Prostate gland (tissue), 2 donors: ENCODE measurements at regions not wholly inside any gene's neighbourhood (a gene's known extent, or its start where the extent isn't known, plus 50 kb on each side); places are given as distances from the start of the nearest gene placed in this dataset.

Source experiments
- DNase-seq: peaks from one replicate; pipeline ENCODE4 v3.0.0-alpha.2; 2019; ENCODE audit warnings: low spot score
- H3K27ac ChIP-seq, 2 donors: fragments of 200-600 bp; sonication (generic); 2 replicates each; pipeline ENCODE4 v1.5.1; 2017 to 2019
- H3K27me3 ChIP-seq: fragments of 200-600 bp; sonication (generic); replicated peaks from 2 replicates; pipeline ENCODE4 v1.5.1; 2019; ENCODE audit not compliant: insufficient read depth
- H3K36me3 ChIP-seq, 2 donors: fragments of 200-600 bp; sonication (generic); 1 replicate in 1 of 2; 2 replicates in 1 of 2; pipeline versions ENCODE4 v1.5.1 to v1.8.1; 2017 to 2019
- H3K4me1 ChIP-seq: fragments of 200-600 bp; sonication (generic); replicated peaks from 2 replicates; pipeline ENCODE4 v1.5.1; 2019
- H3K4me3 ChIP-seq, 2 donors: fragments of 200-600 bp; sonication (generic); 2 replicates each; pipeline ENCODE4 v1.5.1; 2017 to 2019
- H3K9me3 ChIP-seq: fragments of 200-600 bp; sonication (generic); 2 replicates; pipeline ENCODE4 v1.5.1; 2017
- POLR2A ChIP-seq: fragments of 450-650 bp; IDR thresholded peaks from one replicate; pipeline ENCODE4 v1.6.1; 2016; ENCODE audit warnings: antibody characterized with exemption, mild to moderate bottlenecking
- POLR2AphosphoS5 ChIP-seq: sonication (generic); formaldehyde crosslinking; IDR thresholded peaks from one replicate; pipeline ENCODE4 v1.6.1; 2017; ENCODE audit warnings: antibody characterized with exemption
- WGBS: methylation state at CpG from one replicate; pipeline ENCODE4 v1.1.5; 2018; 5-methylcytosine and 5-hydroxymethylcytosine counted together
- intact Hi-C: fragments of 100-400 bp; cut with DNase I; formaldehyde crosslinking; loops from one replicate; pipeline ENCODE4 v1.14.2; 2022
- TF ChIP-seq, protein P1 (sequence below), 4 experiments: fragments of 200-600 bp in 2 of 4; fragments of 450-650 bp in 2 of 4; sonication (generic) in 2 of 4; IDR thresholded peaks; 1 replicate in 3 of 4; 2 replicates in 1 of 4; pipeline ENCODE4 v1.5.1; 2016 to 2019; ENCODE audit warnings: antibody characterized with exemption in 4 of 4, mild to moderate bottlenecking in 2 of 4, moderate library complexity in 2 of 4

DNA sequence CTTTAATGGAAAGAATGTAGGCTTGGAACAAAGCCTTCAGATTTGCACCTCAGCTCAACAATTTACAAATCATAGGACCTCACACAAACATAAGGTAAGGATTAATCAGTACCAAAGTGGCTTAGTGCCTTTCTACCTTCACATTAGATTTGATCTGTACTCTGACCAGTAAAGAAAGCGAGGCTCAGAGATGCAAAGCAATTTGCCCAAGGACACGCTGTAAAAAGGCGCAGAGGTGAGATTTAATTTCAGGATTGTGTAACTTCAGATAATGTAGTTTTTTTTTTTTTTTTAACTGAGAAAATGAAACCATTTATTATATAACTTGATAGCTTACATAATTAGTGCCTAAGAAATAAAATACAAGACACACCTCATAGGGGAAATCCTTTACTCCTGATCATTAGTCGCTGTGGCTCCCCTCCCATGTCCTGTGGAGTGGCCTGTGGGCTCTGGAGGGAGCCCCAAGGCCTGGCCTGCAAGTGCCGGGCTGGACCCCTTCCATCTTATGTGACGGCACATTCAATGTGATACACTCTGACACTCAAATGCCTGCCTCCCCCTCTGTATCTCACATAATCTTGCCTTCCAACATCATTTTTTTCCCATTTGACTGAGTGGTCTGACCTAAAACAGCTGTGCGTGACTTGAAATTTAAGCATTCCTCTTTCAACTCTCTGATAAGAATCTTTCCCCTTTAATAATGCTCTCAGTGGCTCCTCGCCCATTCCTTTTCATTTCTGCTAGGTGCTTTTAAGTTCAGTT, 426.5 kb upstream of the DAB1 start:
- intact Hi-C loops = no loop called here
- 66% methylated on average over 8 of the region's 8 CpGs for WGBS
- H3K4me3 ChIP-seq = no peak overlapping the region
- H3K4me1 ChIP-seq = no peaks in the 10 kb centered on the region
- H3K27ac ChIP-seq = no peak overlapping the region
- no peaks in the 10 kb centered on the region for H3K36me3 ChIP-seq
- TF ChIP-seq, protein P1, sequence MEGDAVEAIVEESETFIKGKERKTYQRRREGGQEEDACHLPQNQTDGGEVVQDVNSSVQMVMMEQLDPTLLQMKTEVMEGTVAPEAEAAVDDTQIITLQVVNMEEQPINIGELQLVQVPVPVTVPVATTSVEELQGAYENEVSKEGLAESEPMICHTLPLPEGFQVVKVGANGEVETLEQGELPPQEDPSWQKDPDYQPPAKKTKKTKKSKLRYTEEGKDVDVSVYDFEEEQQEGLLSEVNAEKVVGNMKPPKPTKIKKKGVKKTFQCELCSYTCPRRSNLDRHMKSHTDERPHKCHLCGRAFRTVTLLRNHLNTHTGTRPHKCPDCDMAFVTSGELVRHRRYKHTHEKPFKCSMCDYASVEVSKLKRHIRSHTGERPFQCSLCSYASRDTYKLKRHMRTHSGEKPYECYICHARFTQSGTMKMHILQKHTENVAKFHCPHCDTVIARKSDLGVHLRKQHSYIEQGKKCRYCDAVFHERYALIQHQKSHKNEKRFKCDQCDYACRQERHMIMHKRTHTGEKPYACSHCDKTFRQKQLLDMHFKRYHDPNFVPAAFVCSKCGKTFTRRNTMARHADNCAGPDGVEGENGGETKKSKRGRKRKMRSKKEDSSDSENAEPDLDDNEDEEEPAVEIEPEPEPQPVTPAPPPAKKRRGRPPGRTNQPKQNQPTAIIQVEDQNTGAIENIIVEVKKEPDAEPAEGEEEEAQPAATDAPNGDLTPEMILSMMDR (IDR thresholded peaks at IDR 0.05) = no peak
- TF ChIP-seq POLR2AphosphoS5 (no peak), POLR2A (no peak)
- no peaks in the 10 kb centered on the region for H3K9me3 ChIP-seq
- no peak for DNase-seq
- no peaks in the 10 kb centered on the region for H3K27me3 ChIP-seq

GRCh38 chr1:57848406-57848805, 424.5 kb upstream of the DAB1 start:
- TF ChIP-seq POLR2A (no peak), POLR2AphosphoS5 (no peak)
- TF ChIP-seq, protein P1 (IDR thresholded peaks at IDR 0.05) = no peak
- Histone ChIP-seq H3K27me3 (no peaks in the 10 kb centered on the region), H3K36me3 (no peaks in the 10 kb centered on the region), H3K9me3 (no peaks in the 10 kb centered on the region), H3K4me3 (no peak overlapping the region), H3K4me1 (no peaks in the 10 kb centered on the region), H3K27ac (no peak overlapping the region)
- intact Hi-C loops = no loop called here
- no peak for DNase-seq

DNA sequence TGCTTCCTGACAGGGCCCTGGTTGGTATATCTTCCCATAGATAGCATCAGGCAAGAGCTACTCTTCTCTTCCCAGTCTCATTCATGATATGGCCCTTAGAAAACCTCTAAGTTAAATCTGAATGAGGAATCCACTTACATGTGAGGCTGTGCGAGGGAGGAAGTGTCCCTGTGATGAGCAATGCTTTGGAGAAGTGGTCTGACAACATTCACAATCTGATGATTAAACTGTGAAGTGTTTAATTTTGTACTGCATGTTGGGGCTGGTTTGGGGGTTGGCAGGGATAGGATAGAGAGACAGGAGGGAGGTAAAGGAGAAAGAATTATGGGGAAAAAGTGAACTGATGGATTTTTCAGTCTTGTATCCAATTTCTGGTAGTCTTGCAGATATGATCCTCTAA, 421.2 kb upstream of the DAB1 start:
- H3K36me3 ChIP-seq = no peaks in the 10 kb centered on the region
- no peak overlapping the region for H3K4me3 ChIP-seq
- no peaks in the 10 kb centered on the region for H3K9me3 ChIP-seq
- H3K4me1 ChIP-seq = no peaks in the 10 kb centered on the region
- H3K27me3 ChIP-seq = no peaks in the 10 kb centered on the region
- WGBS = 50% methylated on average over 1 of the region's 1 CpG
- H3K27ac ChIP-seq = no peak overlapping the region
- intact Hi-C loops = no loop called here
- TF ChIP-seq POLR2A (no peak), POLR2AphosphoS5 (no peak)
- TF ChIP-seq, protein P1 (IDR thresholded peaks at IDR 0.05) = no peak
- no peak for DNase-seq

DNA sequence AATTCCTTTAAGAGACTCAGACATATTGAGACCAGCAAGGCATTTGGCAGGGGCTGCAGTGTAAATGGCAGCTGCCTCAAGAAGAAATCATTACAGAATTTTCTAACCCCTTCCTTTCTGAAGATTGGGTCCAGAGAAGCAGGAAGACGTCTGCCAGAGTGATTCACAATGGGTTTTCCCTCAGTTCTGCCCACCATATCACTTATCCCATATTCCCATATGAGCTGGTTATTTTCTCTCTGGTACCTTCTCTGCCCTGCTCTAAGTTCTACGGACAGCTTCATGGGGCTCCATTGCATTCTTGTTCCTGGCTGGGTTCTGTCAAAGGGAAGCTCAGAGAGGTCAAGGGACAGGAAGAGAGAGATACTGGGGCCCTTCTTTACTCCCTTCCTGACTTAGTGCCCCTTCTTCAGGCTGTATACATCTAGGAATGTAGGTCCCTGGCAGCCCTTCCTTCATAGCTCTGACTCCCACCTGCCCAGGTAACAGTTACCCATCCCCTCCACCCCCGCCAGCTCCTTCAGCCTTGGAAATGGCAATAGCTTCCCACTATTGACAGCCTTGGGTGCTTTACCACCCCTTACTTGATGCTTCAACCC, 420.6 kb upstream of the DAB1 start:
- DNase-seq = no peak
- intact Hi-C loops = no loop called here
- WGBS = 93% methylated on average over 3 of the region's 3 CpGs

More for the DNA sequence above, 420.6 kb upstream of the DAB1 start:
- Histone ChIP-seq H3K27me3 (no peaks in the 10 kb centered on the region), H3K4me1 (no peaks in the 10 kb centered on the region), H3K4me3 (no peak overlapping the region), H3K9me3 (no peaks in the 10 kb centered on the region), H3K27ac (no peak overlapping the region), H3K36me3 (no peaks in the 10 kb centered on the region)
- no peak for TF ChIP-seq POLR2A
- TF ChIP-seq, protein P1 (IDR thresholded peaks at IDR 0.05) = no peak
- no peak for TF ChIP-seq POLR2AphosphoS5
